ENCODE measurements at regions not wholly inside any gene's neighbourhood (a gene's known extent, or its start where the extent isn't known, plus 50 kb on each side); places are given as distances from the start of the nearest gene placed in this dataset.
A peak's percentile ranks its signal among the peaks of the same experiment; 100 is the strongest.

GRCh38 chr2:226154610-226155009 is 645.0 kb downstream of the IRS1 start (continued):
- no peak for TF ChIP-seq NANOG (IDR thresholded peaks at IDR 0.05; ENCODE audit: borderline replicate concordance)
- no peak for TF ChIP-seq REST (IDR thresholded peaks at IDR 0.05; ENCODE audit: unreplicated experiment)

GRCh38 chr2:226153553-226153952 is 646.1 kb downstream of the IRS1 start:
- Histone ChIP-seq H3K9me2 (ENCODE audit: insufficient read depth) (no peaks in the 10 kb centered on the region), H3K27ac (ENCODE audit: low read depth) (no peak overlapping the region), H3K4me2 (no peak overlapping the region), H3K36me3 (ENCODE audit: insufficient read depth) (no peaks in the 10 kb centered on the region), H3F3A (replicated peaks; ENCODE audit: low read depth) (no peaks in the 10 kb centered on the region), H2AFZ (peak overlapping the region; percentile 74; the same call in 1 of the 2 replicates), H3K79me2 (replicated peaks; ENCODE audit: insufficient read depth) (no peaks in the 10 kb centered on the region), H3K4me1 (ENCODE audit: insufficient read depth) (peaks cover 18% of the 10 kb centered on the region), H3K27me3 (ENCODE audit: insufficient read depth) (no peaks in the 10 kb centered on the region), H3K4me3 (no peak overlapping the region), H4K20me1 (replicated peaks; ENCODE audit: insufficient read depth) (no peaks in the 10 kb centered on the region)
- H3K4me3 Mint-ChIP-seq = no peak overlapping the region
- H3K36me3 Mint-ChIP-seq (ENCODE audit: low read depth) = no peaks in the 10 kb centered on the region
- no peaks in the 10 kb centered on the region for H3K9me3 Mint-ChIP-seq
- peaks cover 33% of the 10 kb centered on the region for H3K4me1 Mint-ChIP-seq
- no peak overlapping the region for H3K27ac Mint-ChIP-seq
- DNase-seq (ENCODE audit: low spot score) = no peak
- ATAC-seq = no peak
- no peaks in the 10 kb centered on the region for H3K27me3 Mint-ChIP-seq (ENCODE audit: insufficient read depth, low read depth, poor library complexity)
- no peak for TF ChIP-seq ZNF114 (CRISPR knock-in tag; IDR thresholded peaks at IDR 0.05)

- Mint-ChIP-seq H3K27me3 (ENCODE audit: insufficient read depth, low read depth, poor library complexity) (no peaks in the 10 kb centered on the region), H3K4me3 (no peak overlapping the region)
- ATAC-seq = no peak
These were observed 648.5 kb downstream of the IRS1 start for GRCh38 chr2:226151157-226151556.

More at GRCh38 chr2:226151157-226151556, 648.5 kb downstream of the IRS1 start:
- Histone ChIP-seq H3K4me2 (no peak overlapping the region), H4K20me1 (replicated peaks; ENCODE audit: insufficient read depth) (no peaks in the 10 kb centered on the region), H2AFZ (no peak overlapping the region), H3K36me3 (ENCODE audit: insufficient read depth) (no peaks in the 10 kb centered on the region), H3F3A (replicated peaks; ENCODE audit: low read depth) (no peaks in the 10 kb centered on the region), H3K27ac (ENCODE audit: low read depth) (no peak overlapping the region), H3K9me2 (ENCODE audit: insufficient read depth) (no peaks in the 10 kb centered on the region), H3K4me1 (ENCODE audit: insufficient read depth) (peaks cover 7% of the 10 kb centered on the region; the same call in 1 of the 2 replicates), H3K79me2 (replicated peaks; ENCODE audit: insufficient read depth) (no peaks in the 10 kb centered on the region), H3K27me3 (ENCODE audit: insufficient read depth) (no peaks in the 10 kb centered on the region), H3K4me3 (no peak overlapping the region)
- DNase-seq (ENCODE audit: low spot score) = no peak
- Mint-ChIP-seq H3K4me1 (peaks cover 13% of the 10 kb centered on the region), H3K9me3 (no peaks in the 10 kb centered on the region), H3K36me3 (ENCODE audit: low read depth) (no peaks in the 10 kb centered on the region), H3K27ac (no peak overlapping the region)
- TF ChIP-seq CTCF (conservative IDR thresholded peaks at IDR 0.05; ENCODE audit: low read depth in 2 of 2) = no peak
- no peak for TF ChIP-seq JUNB (IDR thresholded peaks at IDR 0.05; ENCODE audit: unreplicated experiment)
- TF ChIP-seq EZH2 (IDR thresholded peaks at IDR 0.05; ENCODE audit: low read depth, unreplicated experiment) = no peak
